Gastrocnemius medialis (tissue), 4 donors: ENCODE measurements at regions not wholly inside any gene's neighbourhood (a gene's known extent, or its start where the extent isn't known, plus 50 kb on each side); places are given as distances from the start of the nearest gene placed in this dataset.

Experiments used
- ATAC-seq, 2 donors: fragments of 150-250 bp; one replicate each; pipeline ENCODE4 v1.9.1; 2016
- DNase-seq, 2 donors: peaks; one replicate each; pipeline ENCODE4 v3.0.0-alpha.2; 2019
- H3K27ac ChIP-seq, 4 donors: fragments of 200-600 bp; sonication (generic); 1 replicate in 1 of 4; 2 replicates in 3 of 4; pipeline ENCODE4 v1.5.1; 2016 to 2018; ENCODE audit warnings: mild to moderate bottlenecking in 2 of 4, moderate library complexity in 1 of 4
- H3K27me3 ChIP-seq, 3 donors: fragments of 200-600 bp; sonication (generic) in 2 of 3; 1 replicate in 1 of 3; 2 replicates in 2 of 3; pipeline versions ENCODE4 v1.5.1 to v1.6.0; 2016 to 2019; ENCODE audit warnings: mild to moderate bottlenecking in 1 of 3, moderate library complexity in 1 of 3
- H3K36me3 ChIP-seq, 2 donors: fragments of 200-600 bp; sonication (generic) in 1 of 2; one replicate each; pipeline ENCODE4 v1.5.1; 2017 to 2018
- H3K4me1 ChIP-seq, 2 donors: fragments of 200-600 bp; sonication (generic) in 1 of 2; one replicate each; pipeline ENCODE4 v1.5.1; 2016 to 2017; ENCODE audit warnings: mild to moderate bottlenecking in 2 of 2
- H3K4me3 ChIP-seq, 4 donors: fragments of 200-600 bp; sonication (generic) in 3 of 4; 1 replicate in 1 of 4; 2 replicates in 3 of 4; pipeline ENCODE4 v1.5.1; 2016 to 2019; ENCODE audit warnings: mild to moderate bottlenecking in 2 of 4
- H3K9me3 ChIP-seq, 3 donors: fragments of 200-600 bp; sonication (generic) in 2 of 3; 1 replicate in 1 of 3; 2 replicates in 2 of 3; pipeline ENCODE4 v1.5.1; 2016 to 2019
- POLR2A ChIP-seq, 2 donors: fragments of 450-650 bp; IDR thresholded peaks; one replicate each; pipeline ENCODE4 v1.6.1; 2017; ENCODE audit warnings: antibody characterized with exemption in 2 of 2, mild to moderate bottlenecking in 2 of 2, moderate library complexity in 2 of 2
- in situ Hi-C, 4 donors: fragments of 200-750 bp; cut with MboI; loops; one replicate each; pipeline versions ENCODE4 v1.15.0 to v1.8.0; 2017; ENCODE audit warnings: low sequenced_read_pairs in 4 of 4
- intact Hi-C: fragments of 100-400 bp; cut with DNase I; formaldehyde crosslinking; loops from one replicate; pipeline ENCODE4 v1.15.1; 2023; ENCODE audit warnings: low total_unique reads
- TF ChIP-seq, protein P1 (sequence below), 5 experiments: fragments of 450-650 bp in 3 of 5; fragments of 200-600 bp in 2 of 5; sonication (generic) in 2 of 5; IDR thresholded peaks in 4 of 5; conservative IDR thresholded peaks in 1 of 5; 1 replicate in 4 of 5; 2 replicates in 1 of 5; pipeline ENCODE4 v1.5.1; 2016 to 2019; ENCODE audit warnings: antibody characterized with exemption in 5 of 5, mild to moderate bottlenecking in 3 of 5, moderate library complexity in 3 of 5

DNA sequence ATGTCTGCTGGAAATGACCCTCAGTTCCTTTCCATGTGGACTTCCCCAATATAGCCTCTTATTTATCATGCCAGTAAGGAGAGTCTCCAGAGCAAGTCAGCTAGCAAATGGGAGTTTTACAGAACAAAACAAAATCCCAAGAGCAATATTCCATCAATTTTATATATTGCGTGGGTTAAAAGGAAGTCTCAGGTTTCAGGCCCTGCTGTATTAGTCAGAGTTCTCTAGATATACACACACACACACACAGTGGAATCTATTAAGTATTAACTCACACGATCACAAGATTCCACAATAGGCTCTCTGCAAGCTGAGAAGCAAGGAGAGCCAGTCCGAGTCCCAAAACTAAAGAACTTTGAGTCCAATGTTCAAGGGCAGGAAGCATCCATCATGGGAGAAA is 102.8 kb upstream of the MAP2 start:
- Histone ChIP-seq H3K27me3 (no peaks in the 10 kb centered on the region), H3K9me3 (no peaks in the 10 kb centered on the region), H3K4me1 (no peaks in the 10 kb centered on the region), H3K4me3 (no peak overlapping the region), H3K36me3 (no peaks in the 10 kb centered on the region), H3K27ac (no peak overlapping the region)
- ATAC-seq (no peak), DNase-seq (no peak)
- intact Hi-C loops, result no loop called here
- TF ChIP-seq, protein P1, sequence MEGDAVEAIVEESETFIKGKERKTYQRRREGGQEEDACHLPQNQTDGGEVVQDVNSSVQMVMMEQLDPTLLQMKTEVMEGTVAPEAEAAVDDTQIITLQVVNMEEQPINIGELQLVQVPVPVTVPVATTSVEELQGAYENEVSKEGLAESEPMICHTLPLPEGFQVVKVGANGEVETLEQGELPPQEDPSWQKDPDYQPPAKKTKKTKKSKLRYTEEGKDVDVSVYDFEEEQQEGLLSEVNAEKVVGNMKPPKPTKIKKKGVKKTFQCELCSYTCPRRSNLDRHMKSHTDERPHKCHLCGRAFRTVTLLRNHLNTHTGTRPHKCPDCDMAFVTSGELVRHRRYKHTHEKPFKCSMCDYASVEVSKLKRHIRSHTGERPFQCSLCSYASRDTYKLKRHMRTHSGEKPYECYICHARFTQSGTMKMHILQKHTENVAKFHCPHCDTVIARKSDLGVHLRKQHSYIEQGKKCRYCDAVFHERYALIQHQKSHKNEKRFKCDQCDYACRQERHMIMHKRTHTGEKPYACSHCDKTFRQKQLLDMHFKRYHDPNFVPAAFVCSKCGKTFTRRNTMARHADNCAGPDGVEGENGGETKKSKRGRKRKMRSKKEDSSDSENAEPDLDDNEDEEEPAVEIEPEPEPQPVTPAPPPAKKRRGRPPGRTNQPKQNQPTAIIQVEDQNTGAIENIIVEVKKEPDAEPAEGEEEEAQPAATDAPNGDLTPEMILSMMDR (IDR thresholded peaks at IDR 0.05 in 4 of 5, conservative IDR thresholded peaks at IDR 0.05 in 1 of 5), result no peak
- no peak for TF ChIP-seq POLR2A (IDR thresholded peaks at IDR 0.05)
- in situ Hi-C loops, result no loop called here

DNA sequence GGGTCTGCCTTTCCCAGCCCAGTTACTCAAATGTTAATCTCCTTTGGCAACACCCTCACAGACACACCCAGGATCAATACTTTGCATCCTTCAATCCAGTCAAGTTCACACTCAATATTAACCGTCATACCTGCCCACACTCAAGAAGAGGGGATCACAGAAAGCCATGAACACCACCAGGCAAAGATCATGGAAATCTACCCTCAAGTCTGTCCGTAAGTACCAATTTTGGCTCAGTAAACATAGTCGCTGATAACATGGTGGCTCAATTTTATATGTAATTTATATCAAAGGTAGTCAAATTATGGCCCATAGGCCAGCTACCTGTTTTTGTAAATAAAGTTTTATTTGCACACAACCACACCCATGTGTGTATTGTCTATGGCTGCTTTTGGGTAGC is 102.3 kb upstream of the MAP2 start:
- TF ChIP-seq POLR2A (IDR thresholded peaks at IDR 0.05), result no peak
- TF ChIP-seq, protein P1 (IDR thresholded peaks at IDR 0.05 in 4 of 5, conservative IDR thresholded peaks at IDR 0.05 in 1 of 5), result no peak
- Histone ChIP-seq H3K4me3 (no peak overlapping the region), H3K36me3 (no peaks in the 10 kb centered on the region), H3K27me3 (no peaks in the 10 kb centered on the region), H3K4me1 (no peaks in the 10 kb centered on the region), H3K9me3 (no peaks in the 10 kb centered on the region), H3K27ac (no peak overlapping the region)
- DNase-seq (no peak), ATAC-seq (no peak)
- in situ Hi-C loops, result no loop called here
- intact Hi-C loops, result no loop called here

DNA sequence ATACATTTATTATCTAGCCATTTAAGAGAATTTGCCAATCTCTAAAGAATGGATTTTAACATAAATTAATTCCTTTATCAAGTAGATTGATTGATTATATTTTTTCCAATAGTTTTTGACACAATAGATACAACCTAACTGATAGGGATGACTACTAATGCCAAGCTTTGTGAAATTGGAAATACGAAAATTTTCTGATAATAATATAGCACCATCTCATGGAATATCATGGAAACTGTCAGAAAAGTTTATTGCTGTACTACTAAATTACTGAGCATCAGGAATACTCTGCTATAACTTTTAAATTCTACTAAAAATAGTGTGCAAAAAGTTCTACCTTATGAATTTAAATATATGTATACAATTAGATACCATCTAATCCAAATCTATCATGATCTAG is 101.8 kb upstream of the MAP2 start:
- Histone ChIP-seq H3K4me1 (no peaks in the 10 kb centered on the region), H3K4me3 (no peak overlapping the region), H3K9me3 (no peaks in the 10 kb centered on the region), H3K36me3 (no peaks in the 10 kb centered on the region), H3K27ac (no peak overlapping the region), H3K27me3 (no peaks in the 10 kb centered on the region)
- intact Hi-C loops, result no loop called here
- DNase-seq (no peak), ATAC-seq (no peak)
- no peak for TF ChIP-seq POLR2A (IDR thresholded peaks at IDR 0.05)
- TF ChIP-seq, protein P1 (IDR thresholded peaks at IDR 0.05 in 4 of 5, conservative IDR thresholded peaks at IDR 0.05 in 1 of 5), result no peak
- in situ Hi-C loops, result no loop called here

DNA sequence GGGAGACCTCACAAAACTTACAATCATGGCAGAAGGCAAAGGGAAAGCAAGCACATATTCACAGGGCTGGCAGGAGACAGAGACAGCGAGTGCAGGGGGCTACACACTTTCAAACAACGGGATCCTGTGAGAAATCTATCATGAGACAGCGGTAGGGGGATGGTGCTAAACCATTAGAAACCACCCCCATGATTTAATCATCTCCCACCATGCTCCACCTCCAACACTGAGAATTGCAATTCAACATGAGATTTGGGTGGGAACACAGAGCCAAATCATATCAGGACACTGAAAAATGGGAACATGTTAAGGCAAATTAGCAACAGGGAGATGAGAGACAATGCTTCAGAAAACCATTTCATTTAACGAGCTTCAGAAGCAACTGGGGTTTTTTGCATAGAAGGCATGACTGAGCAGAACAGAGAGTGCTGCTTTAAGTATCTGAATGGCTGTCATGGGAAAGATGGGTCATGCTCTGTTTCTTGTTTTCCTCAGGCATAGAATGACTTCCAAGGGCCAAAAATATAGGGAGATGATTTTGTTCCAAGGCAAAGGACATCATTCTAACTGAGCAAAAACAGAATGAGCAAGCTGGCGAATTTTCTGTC is 100.8 kb upstream of the MAP2 start:
- intact Hi-C loops (no loop called here), in situ Hi-C loops (no loop called here)
- ATAC-seq, result no peak

More for the DNA sequence above, 100.8 kb upstream of the MAP2 start:
- TF ChIP-seq POLR2A (IDR thresholded peaks at IDR 0.05), result no peak
- TF ChIP-seq, protein P1 (IDR thresholded peaks at IDR 0.05 in 4 of 5, conservative IDR thresholded peaks at IDR 0.05 in 1 of 5), result no peak
- Histone ChIP-seq H3K36me3 (no peaks in the 10 kb centered on the region), H3K4me1 (no peaks in the 10 kb centered on the region), H3K4me3 (no peak overlapping the region), H3K9me3 (no peaks in the 10 kb centered on the region), H3K27ac (no peak overlapping the region), H3K27me3 (no peaks in the 10 kb centered on the region)
- DNase-seq, result no peak
